ENCODE measurements at regions not wholly inside any gene's neighbourhood (a gene's known extent, or its start where the extent isn't known, plus 50 kb on each side); places are given as distances from the start of the nearest gene placed in this dataset.

GRCh38 chr10:4196771-4197390 lies 411.9 kb upstream of the KLF6 start:
- no peak overlapping the region for H3K9ac ChIP-seq (ENCODE audit: low read length)
- CTCF ChIA-PET: no interaction called here
- no peak overlapping the region for H3K27ac ChIP-seq (ENCODE audit: low read length in 2 of 2)
- H3K27me3 ChIP-seq (replicated peaks in 1 of 4; ENCODE audit: control extremely low read depth in 1 of 4, control insufficient read depth in 3 of 4, insufficient read depth in 4 of 4, low read length in 3 of 4): no peaks in the 10 kb centered on the region
- H2AFZ ChIP-seq (ENCODE audit: insufficient read depth, low read depth, low read length, poor library complexity, severe bottlenecking): no peak overlapping the region
- no CpG with 5 or more reads among the region's 2 CpGs for WGBS (ENCODE audit: insufficient coverage)
- H3K9me3 Mint-ChIP-seq (ENCODE audit: insufficient read depth): no peaks in the 10 kb centered on the region
- POLR2A ChIA-PET: no interaction called here
- intact Hi-C loops (cut with micrococcal nuclease): no loop called here
- H4K20me1 ChIP-seq (ENCODE audit: control insufficient read depth, insufficient read depth, low read length, poor library complexity, severe bottlenecking): no peaks in the 10 kb centered on the region
- no peaks in the 10 kb centered on the region for H3K36me3 ChIP-seq (replicated peaks in 1 of 2; ENCODE audit: control extremely low read depth in 1 of 2, control insufficient read depth in 1 of 2, extremely low read depth in 1 of 2, insufficient read depth in 2 of 2, low read length in 1 of 2)
- peaks cover 10% of the 10 kb centered on the region for H3K27me3 Mint-ChIP-seq
- no peaks in the 10 kb centered on the region for H3K79me2 ChIP-seq (ENCODE audit: control insufficient read depth, insufficient read depth, low read length)
- DNase-seq: no peak
- H3K4me3 ChIP-seq (ENCODE audit: control extremely low read depth in 1 of 5, extremely low read depth in 1 of 5, insufficient read depth in 1 of 5, low read depth in 2 of 5, low read length in 4 of 5): no peak overlapping the region
- ATAC-seq (ENCODE audit: low read depth): no peak
- no peak overlapping the region for H3K27ac Mint-ChIP-seq
- peaks cover 6% of the 10 kb centered on the region for H3K4me1 Mint-ChIP-seq
- H3K4me3 Mint-ChIP-seq: no peak overlapping the region
- no peaks in the 10 kb centered on the region for H3K4me1 ChIP-seq (ENCODE audit: control insufficient read depth in 2 of 2, insufficient read depth in 2 of 2, low read length in 2 of 2)
- no peak overlapping the region for H3K4me2 ChIP-seq (replicated peaks; ENCODE audit: low read depth, low read length, poor library complexity, severe bottlenecking)
- no peaks in the 10 kb centered on the region for H3K9me3 ChIP-seq (ENCODE audit: control extremely low read depth in 1 of 3, control insufficient read depth in 2 of 3, insufficient read depth in 1 of 3, low read length in 2 of 3)
- TF ChIP-seq EZH2 (IDR thresholded peaks at IDR 0.05; ENCODE audit: borderline replicate concordance, insufficient read depth, low read depth, low read length, poor library complexity, severe bottlenecking): no peak
- TF ChIP-seq CTCF (IDR thresholded peaks at IDR 0.05): no peak

GRCh38 chr10:4196183-4196582 lies 411.2 kb upstream of the KLF6 start:
- Histone ChIP-seq H3K79me2 (ENCODE audit: control insufficient read depth, insufficient read depth, low read length) (no peaks in the 10 kb centered on the region), H2AFZ (ENCODE audit: insufficient read depth, low read depth, low read length, poor library complexity, severe bottlenecking) (no peak overlapping the region), H3K27me3 (replicated peaks in 1 of 4; ENCODE audit: control extremely low read depth in 1 of 4, control insufficient read depth in 3 of 4, insufficient read depth in 4 of 4, low read length in 3 of 4) (no peaks in the 10 kb centered on the region), H4K20me1 (ENCODE audit: control insufficient read depth, insufficient read depth, low read length, poor library complexity, severe bottlenecking) (no peaks in the 10 kb centered on the region), H3K9ac (ENCODE audit: low read length) (no peak overlapping the region), H3K9me3 (ENCODE audit: control extremely low read depth in 1 of 3, control insufficient read depth in 2 of 3, insufficient read depth in 1 of 3, low read length in 2 of 3) (no peaks in the 10 kb centered on the region), H3K36me3 (replicated peaks in 1 of 2; ENCODE audit: control extremely low read depth in 1 of 2, control insufficient read depth in 1 of 2, extremely low read depth in 1 of 2, insufficient read depth in 2 of 2, low read length in 1 of 2) (no peaks in the 10 kb centered on the region), H3K4me1 (ENCODE audit: control insufficient read depth in 2 of 2, insufficient read depth in 2 of 2, low read length in 2 of 2) (no peaks in the 10 kb centered on the region), H3K4me3 (ENCODE audit: control extremely low read depth in 1 of 5, extremely low read depth in 1 of 5, insufficient read depth in 1 of 5, low read depth in 2 of 5, low read length in 4 of 5) (no peak overlapping the region), H3K27ac (ENCODE audit: low read length in 2 of 2) (no peak overlapping the region), H3K4me2 (replicated peaks; ENCODE audit: low read depth, low read length, poor library complexity, severe bottlenecking) (no peak overlapping the region)
- ChIA-PET POLR2A (no interaction called here), CTCF (no interaction called here)
- intact Hi-C loops (cut with micrococcal nuclease): no loop called here
- ATAC-seq (ENCODE audit: low read depth) (no peak), DNase-seq (no peak)
- Mint-ChIP-seq H3K4me3 (no peak overlapping the region), H3K27me3 (peaks cover 7% of the 10 kb centered on the region), H3K27ac (no peak overlapping the region), H3K9me3 (ENCODE audit: insufficient read depth) (no peaks in the 10 kb centered on the region), H3K4me1 (peaks cover 6% of the 10 kb centered on the region)
- WGBS (ENCODE audit: insufficient coverage): 100% methylated on average over 1 of the region's 3 CpGs
- TF ChIP-seq CTCF (IDR thresholded peaks at IDR 0.05) (no peak), EZH2 (IDR thresholded peaks at IDR 0.05; ENCODE audit: borderline replicate concordance, insufficient read depth, low read depth, low read length, poor library complexity, severe bottlenecking) (no peak)

All from B cell (primary cell).